IPS-18c (cell line): ENCODE measurements at regions not wholly inside any gene's neighbourhood (a gene's known extent, or its start where the extent isn't known, plus 50 kb on each side); places are given as distances from the start of the nearest gene placed in this dataset.
"Not testable (repeated sequence)": the region's sequence is repeated elsewhere in the genome, so short reads cannot be mapped to it uniquely, and the experiment has no call there.

Experiments
- H3K4me3 ChIP-seq: 2 replicates; pipeline ENCODE4 v1.7.0; 2013; ENCODE audit warnings: low read depth, mild to moderate bottlenecking, low read length, moderate library complexity; ENCODE audit not compliant: insufficient read depth
- H3K9me3 ChIP-seq: one replicate; pipeline ENCODE4 v1.6.1; 2013; ENCODE audit warnings: mild to moderate bottlenecking, low read length, moderate library complexity; ENCODE audit not compliant: control insufficient read depth, insufficient read depth

- Histone ChIP-seq H3K9me3 (no peaks in the 10 kb centered on the region), H3K4me3 (no peak overlapping the region)
Measured at GRCh38 chr4:111999801-112000200, 145.5 kb upstream of the FAM241A start.

DNA sequence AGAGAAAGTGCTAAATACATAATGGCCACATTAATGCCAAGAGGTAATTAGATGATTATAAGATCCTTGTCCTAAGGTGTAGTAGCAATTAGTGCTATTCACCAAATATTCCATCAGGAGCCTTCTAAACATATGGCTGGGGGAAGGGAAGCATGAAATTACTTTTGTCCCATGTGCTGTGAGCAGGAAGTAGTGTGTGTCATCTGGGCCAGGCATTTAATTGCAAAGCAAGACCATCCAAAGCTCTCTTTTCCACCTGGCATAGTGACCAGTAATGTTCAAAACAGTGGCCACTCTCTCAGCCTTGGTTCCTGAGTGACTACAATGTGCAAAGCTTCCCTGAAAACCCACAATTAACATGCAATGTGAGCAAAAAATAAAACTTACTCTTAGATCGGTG, 144.2 kb upstream of the FAM241A start:
- H3K4me3 ChIP-seq: no peak overlapping the region
- H3K9me3 ChIP-seq: no peaks in the 10 kb centered on the region

DNA sequence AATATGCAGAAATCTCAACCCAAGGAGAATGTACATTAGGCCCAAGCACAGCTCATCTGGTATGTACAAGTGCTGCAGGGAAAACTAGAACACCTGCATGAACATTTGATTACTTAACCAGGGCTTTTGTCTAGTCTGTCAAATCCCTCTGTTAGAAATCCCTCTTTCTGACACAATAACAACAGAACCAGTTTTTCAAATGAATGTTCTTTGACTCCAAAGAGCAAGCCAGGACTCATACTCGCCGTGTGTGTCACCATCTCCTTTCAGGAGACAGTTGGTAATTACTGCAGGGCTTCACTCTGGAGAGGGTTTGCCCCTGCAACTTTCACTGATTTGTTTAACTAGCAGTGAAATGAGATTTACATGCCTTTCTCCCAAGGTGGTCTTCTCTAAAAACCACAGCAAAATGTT, 143.0 kb upstream of the FAM241A start:
- Histone ChIP-seq H3K9me3 (no peaks in the 10 kb centered on the region), H3K4me3 (no peak overlapping the region)

DNA sequence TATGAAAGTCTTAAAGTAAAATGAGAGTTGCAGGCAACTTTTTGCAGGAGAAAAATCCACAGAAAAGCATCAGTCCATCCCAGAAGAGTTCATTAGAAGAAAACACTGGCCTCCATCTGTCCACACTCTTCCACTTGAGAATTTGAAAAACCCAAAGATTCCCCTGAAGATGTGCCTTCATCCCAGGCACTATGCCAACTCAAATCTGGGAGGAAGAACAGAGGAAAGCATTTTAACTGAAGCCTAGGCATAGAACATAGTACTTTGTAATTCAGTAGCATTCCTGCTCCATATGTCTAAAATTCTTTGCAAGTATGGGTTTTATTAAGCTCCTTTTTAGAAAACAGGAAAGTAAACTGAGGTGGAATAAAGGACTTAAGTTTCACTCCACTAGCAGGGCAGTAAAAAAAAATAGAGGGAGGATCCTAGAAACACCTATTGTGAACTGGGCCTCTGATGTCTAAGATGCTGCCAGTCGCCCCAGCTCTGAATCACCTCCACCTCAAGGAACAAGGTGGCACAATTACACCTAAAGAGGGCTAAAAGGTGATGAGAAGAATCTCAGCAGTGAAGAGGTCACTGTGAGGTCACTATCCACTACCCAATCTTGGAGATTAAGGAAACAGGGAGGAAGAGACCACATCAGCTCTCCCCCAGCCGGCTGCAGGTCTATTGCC, 141.9 kb upstream of the FAM241A start:
- H3K9me3 ChIP-seq: no peaks in the 10 kb centered on the region
- no peak overlapping the region for H3K4me3 ChIP-seq

DNA sequence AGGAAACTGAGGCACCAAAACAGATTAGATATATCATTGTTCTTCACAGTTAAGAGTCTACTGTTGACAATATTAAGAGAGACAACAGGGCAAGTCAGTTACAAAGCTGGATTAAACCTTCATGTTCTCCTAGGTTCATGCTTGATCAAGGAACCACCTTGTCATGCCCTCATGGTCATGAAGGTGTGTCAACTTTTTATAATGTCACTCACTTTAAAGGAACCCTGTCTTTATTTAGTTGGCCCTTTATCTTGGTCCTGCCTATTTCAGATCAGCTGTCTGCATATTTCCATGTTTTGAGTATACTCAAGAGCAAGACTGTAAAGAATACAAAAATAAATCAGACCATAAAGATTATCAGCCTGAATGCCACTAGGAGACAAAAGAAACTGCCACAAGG, 140.2 kb upstream of the FAM241A start:
- H3K9me3 ChIP-seq: no peaks in the 10 kb centered on the region
- no peak overlapping the region for H3K4me3 ChIP-seq

GRCh38 chr4:112007391-112007790, 137.9 kb upstream of the FAM241A start:
- no peak overlapping the region for H3K4me3 ChIP-seq
- H3K9me3 ChIP-seq: no peaks in the 10 kb centered on the region

- Histone ChIP-seq H3K9me3 (no peaks in the 10 kb centered on the region), H3K4me3 (no peak overlapping the region)
Measured at GRCh38 chr4:112015960-112016359, 129.3 kb upstream of the FAM241A start.

GRCh38 chr4:112023402-112023950, 121.8 kb upstream of the FAM241A start:
- Histone ChIP-seq H3K4me3 (no peak overlapping the region), H3K9me3 (no peaks in the 10 kb centered on the region)

GRCh38 chr4:112026058-112026457, 119.2 kb upstream of the FAM241A start:
- H3K4me3 ChIP-seq: no peak overlapping the region
- no peaks in the 10 kb centered on the region for H3K9me3 ChIP-seq

- Histone ChIP-seq H3K4me3 (no peak overlapping the region), H3K9me3 (no peaks in the 10 kb centered on the region)
Measured at GRCh38 chr4:112029771-112030171, 115.5 kb upstream of the FAM241A start.

DNA sequence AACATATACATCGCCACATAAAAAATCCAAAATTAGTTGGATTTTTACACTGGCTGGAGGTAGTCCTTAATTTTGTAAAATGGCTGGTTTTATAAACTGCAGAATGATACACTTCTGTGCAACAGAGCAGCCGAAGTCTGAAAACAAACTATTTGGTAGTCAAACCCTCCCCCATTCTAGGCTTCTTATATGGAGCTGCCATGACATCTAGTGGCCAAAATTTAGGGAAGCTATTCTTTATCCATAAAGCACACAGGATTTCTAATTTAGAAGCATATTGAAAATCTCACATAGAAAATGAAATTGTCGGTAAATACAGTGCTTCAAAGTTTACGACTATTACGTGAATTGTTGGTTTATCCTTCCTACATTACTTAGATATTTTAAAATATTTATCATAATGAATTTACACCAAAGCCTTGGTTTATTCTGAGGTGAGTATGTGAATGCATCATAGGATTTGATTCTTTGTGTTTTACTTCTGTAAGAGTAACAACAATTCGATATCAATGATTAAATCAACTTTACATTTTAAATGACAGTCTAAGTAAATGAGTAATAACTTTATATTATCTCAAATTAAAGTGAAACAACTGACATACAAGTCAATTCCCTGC, 113.4 kb upstream of the FAM241A start:
- no peaks in the 10 kb centered on the region for H3K9me3 ChIP-seq
- no peak overlapping the region for H3K4me3 ChIP-seq

- Histone ChIP-seq H3K9me3 (no peaks in the 10 kb centered on the region), H3K4me3 (no peak overlapping the region)
Measured at GRCh38 chr4:112036886-112037285, 108.4 kb upstream of the FAM241A start.

DNA sequence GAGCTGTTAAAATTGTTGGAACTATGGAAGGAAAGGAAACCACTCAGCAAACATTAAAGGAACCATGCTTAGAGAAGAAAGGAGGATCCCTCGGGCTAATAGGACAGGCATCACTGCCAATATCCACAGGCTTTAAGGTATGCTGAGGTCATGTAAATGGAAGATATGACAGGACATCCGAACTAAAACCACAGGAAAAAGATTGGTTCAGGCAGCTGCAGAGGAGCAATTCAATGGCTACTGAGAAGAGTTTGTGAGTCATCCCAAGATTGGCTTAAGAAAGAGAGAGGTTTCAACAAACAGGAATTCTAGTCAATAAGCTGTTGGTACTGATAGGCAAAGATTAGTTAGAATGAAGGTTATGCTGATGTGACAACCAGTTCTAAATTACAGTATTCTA, 106.4 kb upstream of the FAM241A start:
- no peak overlapping the region for H3K4me3 ChIP-seq
- H3K9me3 ChIP-seq: no peaks in the 10 kb centered on the region

GRCh38 chr4:112049119-112049518, 96.1 kb upstream of the FAM241A start:
- H3K4me3 ChIP-seq, H3K9me3 ChIP-seq: not testable (repeated sequence)

DNA sequence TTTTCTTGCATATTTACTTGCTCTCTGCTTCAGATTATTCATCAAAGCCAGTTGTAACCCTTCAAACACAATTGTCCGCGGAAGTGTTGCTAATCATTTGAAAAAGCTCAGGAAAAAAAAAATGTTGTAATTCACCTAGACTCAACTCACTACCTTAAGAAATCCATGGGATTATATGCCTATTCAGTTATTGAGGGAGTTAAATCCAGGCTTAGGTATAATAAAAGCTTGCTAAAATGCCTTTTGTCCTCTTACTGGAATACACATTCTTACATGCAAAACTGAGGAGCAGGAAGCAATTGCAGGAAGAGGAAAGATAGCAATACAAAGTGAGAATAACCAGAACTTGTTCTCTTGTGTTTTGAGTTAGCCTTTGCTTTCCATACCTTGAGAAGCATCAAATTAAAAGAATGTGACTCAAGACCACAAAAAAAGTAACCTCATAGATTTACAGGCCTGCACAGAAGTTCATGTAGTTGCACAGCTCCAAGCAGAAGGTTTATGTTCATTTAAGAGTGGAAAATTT, 91.4 kb upstream of the FAM241A start:
- H3K4me3 ChIP-seq: no peak overlapping the region
- no peaks in the 10 kb centered on the region for H3K9me3 ChIP-seq

- Histone ChIP-seq H3K4me3 (no peak overlapping the region), H3K9me3 (no peaks in the 10 kb centered on the region)
Measured at GRCh38 chr4:112055100-112055499, 90.2 kb upstream of the FAM241A start.

DNA sequence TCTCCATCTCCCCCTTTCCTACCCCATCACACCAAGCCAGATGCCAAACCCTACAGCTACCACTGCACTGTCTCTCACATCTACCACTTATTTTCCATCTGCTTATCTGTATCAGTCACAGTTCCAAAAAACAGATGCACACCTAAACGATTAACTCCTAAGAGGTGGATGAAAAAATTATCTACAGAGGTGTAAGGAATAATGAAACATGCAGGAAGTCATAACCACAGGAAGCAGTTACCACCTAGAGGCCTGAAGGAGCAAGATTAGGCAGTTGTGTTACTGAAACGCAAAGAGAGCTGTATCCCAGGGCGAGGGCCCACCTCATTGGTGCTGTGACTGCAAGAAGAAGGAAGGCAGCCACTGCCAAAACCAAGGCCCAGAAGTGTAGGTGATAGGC, 87.8 kb upstream of the FAM241A start:
- H3K4me3 ChIP-seq: no peak overlapping the region
- H3K9me3 ChIP-seq: no peaks in the 10 kb centered on the region

GRCh38 chr4:112058433-112058832, 86.8 kb upstream of the FAM241A start:
- H3K4me3 ChIP-seq: no peak overlapping the region
- no peaks in the 10 kb centered on the region for H3K9me3 ChIP-seq
